ENCODE measurements at regions not wholly inside any gene's neighbourhood (a gene's known extent, or its start where the extent isn't known, plus 50 kb on each side); places are given as distances from the start of the nearest gene placed in this dataset.
"Not testable (repeated sequence)": the region's sequence is repeated elsewhere in the genome, so short reads cannot be mapped to it uniquely, and the experiment has no call there.

DNA sequence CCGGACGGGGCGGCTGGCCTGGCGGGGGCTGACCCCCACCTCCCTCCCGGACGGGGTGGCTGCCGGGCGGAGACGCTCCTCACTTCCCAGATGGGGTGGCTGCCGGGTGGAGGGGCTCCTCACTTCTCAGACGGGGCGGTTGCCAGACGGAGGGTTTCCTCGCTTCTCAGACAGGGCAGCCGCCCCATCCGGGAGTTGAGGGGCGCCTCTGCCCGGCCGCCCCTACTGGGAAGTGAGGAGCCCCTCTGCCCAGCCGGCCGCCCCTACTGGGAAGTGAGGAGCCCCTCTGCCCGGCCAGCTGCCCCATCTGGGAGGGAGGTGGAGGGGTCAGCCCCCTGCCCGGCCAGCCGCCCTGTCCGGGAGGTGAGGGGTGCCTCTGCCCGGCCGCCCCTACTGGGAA is 761.1 kb upstream of the SPRY2 start:
- POLR2A ChIA-PET; H2AFZ ChIP-seq (ENCODE audit: low read depth, low read length); H3K4me1 ChIP-seq (ENCODE audit: control insufficient read depth, extremely low read depth, insufficient read depth, low read length); H3K9me3 ChIP-seq (replicated peaks; ENCODE audit: control insufficient read depth, insufficient read depth, low read length); H3K36me3 ChIP-seq (ENCODE audit: control insufficient read depth in 2 of 2, extremely low read depth in 1 of 2, insufficient read depth in 2 of 2, low read length in 2 of 2); H3K9me1 ChIP-seq (replicated peaks; ENCODE audit: control insufficient read depth, extremely low read depth, insufficient read depth, low read length); dilution Hi-C loops (cut with MboI; ENCODE audit: extremely low pct_ligation_motif_present, low sequenced_read_pairs); CTCF ChIA-PET; H3K27me3 ChIP-seq (ENCODE audit: control insufficient read depth in 2 of 2, insufficient read depth in 2 of 2, low read length in 2 of 2); H3K4me3 ChIP-seq (replicated peaks in 1 of 3; ENCODE audit: insufficient read depth in 1 of 3, low read depth in 1 of 3, low read length in 3 of 3); H3K9ac ChIP-seq (replicated peaks; ENCODE audit: extremely low read depth, insufficient read depth, low read length); H3K4me2 ChIP-seq (ENCODE audit: insufficient read depth, low read length); intact Hi-C loops (cut with micrococcal nuclease); FAIRE-seq; BruUV-seq (replicated peaks); H3K27ac ChIP-seq (ENCODE audit: insufficient read depth, low read depth, low read length); H3K79me2 ChIP-seq (ENCODE audit: control insufficient read depth, insufficient read depth, low read length); H4K20me1 ChIP-seq (replicated peaks; ENCODE audit: control insufficient read depth, extremely low read depth, insufficient read depth, low read length); DNase-seq (ENCODE audit: low read depth, low spot score): not testable (repeated sequence)

DNA sequence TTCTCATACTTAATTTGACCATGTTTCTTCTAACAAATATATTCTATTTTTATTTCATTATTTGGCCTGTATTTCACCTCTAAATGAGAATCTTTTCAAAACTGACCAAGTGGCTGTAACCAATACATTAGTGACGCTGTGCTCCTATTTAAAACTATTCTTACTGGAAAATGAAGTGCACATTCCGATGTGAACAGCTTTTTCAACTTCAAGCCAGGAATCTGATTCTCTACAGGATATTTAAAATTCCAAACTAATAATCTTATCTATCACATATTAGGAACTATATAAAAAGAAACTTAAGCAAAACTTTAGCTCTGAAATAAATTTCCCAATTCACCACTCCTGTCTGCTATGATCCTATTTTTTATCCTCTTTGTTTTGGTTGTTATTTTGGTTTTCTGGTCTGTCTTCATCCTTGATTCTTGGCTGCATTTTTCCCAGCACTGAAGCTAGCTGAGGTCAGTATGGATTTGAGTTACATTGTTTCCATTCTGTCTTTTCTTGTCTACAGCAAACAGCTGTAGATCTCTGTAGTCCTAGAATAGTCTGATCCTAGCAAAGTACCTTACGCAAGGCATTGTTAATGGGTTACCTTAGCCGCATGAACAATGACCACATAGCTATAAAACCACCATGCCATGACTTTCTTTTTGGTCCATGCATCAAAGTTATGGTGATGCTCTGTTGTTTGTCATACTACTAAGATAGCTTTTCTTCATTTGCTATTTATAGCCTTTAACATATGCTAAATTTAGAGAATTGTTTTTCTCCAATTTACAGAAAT is 748.6 kb upstream of the SPRY2 start:
- Histone ChIP-seq H3K9me3 (replicated peaks; ENCODE audit: control insufficient read depth, insufficient read depth, low read length) (no peaks in the 10 kb centered on the region), H3K4me3 (replicated peaks in 1 of 3; ENCODE audit: insufficient read depth in 1 of 3, low read depth in 1 of 3, low read length in 3 of 3) (no peak overlapping the region), H3K9ac (replicated peaks; ENCODE audit: extremely low read depth, insufficient read depth, low read length) (no peak overlapping the region), H3K4me2 (ENCODE audit: insufficient read depth, low read length) (no peak overlapping the region), H3K27me3 (ENCODE audit: control insufficient read depth in 2 of 2, insufficient read depth in 2 of 2, low read length in 2 of 2) (no peaks in the 10 kb centered on the region), H4K20me1 (replicated peaks; ENCODE audit: control insufficient read depth, extremely low read depth, insufficient read depth, low read length) (no peaks in the 10 kb centered on the region), H3K79me2 (ENCODE audit: control insufficient read depth, insufficient read depth, low read length) (no peaks in the 10 kb centered on the region), H2AFZ (ENCODE audit: low read depth, low read length) (no peak overlapping the region), H3K9me1 (replicated peaks; ENCODE audit: control insufficient read depth, extremely low read depth, insufficient read depth, low read length) (no peaks in the 10 kb centered on the region), H3K36me3 (ENCODE audit: control insufficient read depth in 2 of 2, extremely low read depth in 1 of 2, insufficient read depth in 2 of 2, low read length in 2 of 2) (no peaks in the 10 kb centered on the region), H3K27ac (ENCODE audit: insufficient read depth, low read depth, low read length) (no peak overlapping the region), H3K4me1 (ENCODE audit: control insufficient read depth, extremely low read depth, insufficient read depth, low read length) (no peaks in the 10 kb centered on the region)
- TF ChIP-seq, protein P1, sequence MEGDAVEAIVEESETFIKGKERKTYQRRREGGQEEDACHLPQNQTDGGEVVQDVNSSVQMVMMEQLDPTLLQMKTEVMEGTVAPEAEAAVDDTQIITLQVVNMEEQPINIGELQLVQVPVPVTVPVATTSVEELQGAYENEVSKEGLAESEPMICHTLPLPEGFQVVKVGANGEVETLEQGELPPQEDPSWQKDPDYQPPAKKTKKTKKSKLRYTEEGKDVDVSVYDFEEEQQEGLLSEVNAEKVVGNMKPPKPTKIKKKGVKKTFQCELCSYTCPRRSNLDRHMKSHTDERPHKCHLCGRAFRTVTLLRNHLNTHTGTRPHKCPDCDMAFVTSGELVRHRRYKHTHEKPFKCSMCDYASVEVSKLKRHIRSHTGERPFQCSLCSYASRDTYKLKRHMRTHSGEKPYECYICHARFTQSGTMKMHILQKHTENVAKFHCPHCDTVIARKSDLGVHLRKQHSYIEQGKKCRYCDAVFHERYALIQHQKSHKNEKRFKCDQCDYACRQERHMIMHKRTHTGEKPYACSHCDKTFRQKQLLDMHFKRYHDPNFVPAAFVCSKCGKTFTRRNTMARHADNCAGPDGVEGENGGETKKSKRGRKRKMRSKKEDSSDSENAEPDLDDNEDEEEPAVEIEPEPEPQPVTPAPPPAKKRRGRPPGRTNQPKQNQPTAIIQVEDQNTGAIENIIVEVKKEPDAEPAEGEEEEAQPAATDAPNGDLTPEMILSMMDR (IDR thresholded peaks at IDR 0.05; ENCODE audit: extremely low read depth in 1 of 2, insufficient read depth in 1 of 2, low read depth in 1 of 2, low read length in 2 of 2) = no peak
- TF ChIP-seq POLR2A (IDR thresholded peaks at IDR 0.05; ENCODE audit: low read depth, low read length) (no peak), POLR2AphosphoS5 (IDR thresholded peaks at IDR 0.05; ENCODE audit: insufficient read depth, low read depth, low read length) (no peak), GATA2 (IDR thresholded peaks at IDR 0.05; ENCODE audit: insufficient read depth, insufficient read length, low read depth, low read length) (no peak), EZH2 (IDR thresholded peaks at IDR 0.05; ENCODE audit: borderline replicate concordance, low read depth, low read length, severe bottlenecking) (no peak), JUN (IDR thresholded peaks at IDR 0.05; ENCODE audit: borderline replicate concordance, insufficient read depth, insufficient read length, low read depth) (no peak), FOS (IDR thresholded peaks at IDR 0.05; ENCODE audit: borderline replicate concordance, insufficient read depth, low read length) (no peak), MYC (IDR thresholded peaks at IDR 0.05; ENCODE audit: low read depth, low read length) (no peak)
- TF ChIP-seq, protein P2, sequence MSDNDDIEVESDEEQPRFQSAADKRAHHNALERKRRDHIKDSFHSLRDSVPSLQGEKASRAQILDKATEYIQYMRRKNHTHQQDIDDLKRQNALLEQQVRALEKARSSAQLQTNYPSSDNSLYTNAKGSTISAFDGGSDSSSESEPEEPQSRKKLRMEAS (IDR thresholded peaks at IDR 0.05; ENCODE audit: insufficient read depth, insufficient read length) = no peak
- dilution Hi-C loops (cut with MboI; ENCODE audit: extremely low pct_ligation_motif_present, low sequenced_read_pairs) = no loop called here
- ChIA-PET POLR2A (no interaction called here), CTCF (no interaction called here)
- no TSS peak for BruUV-seq (replicated peaks)
- FAIRE-seq = no peak
- intact Hi-C loops (cut with micrococcal nuclease) = no loop called here
- DNase-seq (ENCODE audit: low read depth, low spot score) = no peak

Data from endothelial cell of umbilical vein (primary cell).